ENCODE measurements at regions not wholly inside any gene's neighbourhood (a gene's known extent, or its start where the extent isn't known, plus 50 kb on each side); places are given as distances from the start of the nearest gene placed in this dataset.

- DNase-seq, result no peak
- Mint-ChIP-seq H3K27me3 (no peaks in the 10 kb centered on the region), H3K4me3 (no peak overlapping the region), H3K4me1 (no peaks in the 10 kb centered on the region), H3K27ac (no peak overlapping the region), H3K36me3 (ENCODE audit: low read depth) (no peaks in the 10 kb centered on the region)
- no peaks in the 10 kb centered on the region for H3K9me3 ChIP-seq (ENCODE audit: control insufficient read depth, low read length, poor library complexity, severe bottlenecking)
- ATAC-seq, result no peak
These were observed 444.3 kb upstream of the CDH9 start for GRCh38 chr5:27482663-27483062.

- Mint-ChIP-seq H3K27me3 (no peaks in the 10 kb centered on the region), H3K36me3 (ENCODE audit: low read depth) (no peaks in the 10 kb centered on the region), H3K27ac (no peak overlapping the region), H3K4me1 (no peaks in the 10 kb centered on the region), H3K4me3 (no peak overlapping the region)
- peaks cover 3% of the 10 kb centered on the region for H3K9me3 ChIP-seq (ENCODE audit: control insufficient read depth, low read length, poor library complexity, severe bottlenecking)
- ATAC-seq (no peak), DNase-seq (no peak)
These were observed 441.5 kb upstream of the CDH9 start for GRCh38 chr5:27479859-27480258.

GRCh38 chr5:27477550-27477949 is 439.2 kb upstream of the CDH9 start:
- no peaks in the 10 kb centered on the region for H3K36me3 Mint-ChIP-seq (ENCODE audit: low read depth)
- no peak overlapping the region for H3K4me3 Mint-ChIP-seq
- DNase-seq (no peak), ATAC-seq (no peak)
- no peaks in the 10 kb centered on the region for H3K27me3 Mint-ChIP-seq
- H3K9me3 ChIP-seq (ENCODE audit: control insufficient read depth, low read length, poor library complexity, severe bottlenecking), result peaks cover 3% of the 10 kb centered on the region
- H3K4me1 Mint-ChIP-seq, result no peaks in the 10 kb centered on the region
- H3K27ac Mint-ChIP-seq, result no peak overlapping the region

GRCh38 chr5:27476356-27476988 is 438.1 kb upstream of the CDH9 start:
- peaks cover 3% of the 10 kb centered on the region for H3K9me3 ChIP-seq (ENCODE audit: control insufficient read depth, low read length, poor library complexity, severe bottlenecking)
- Mint-ChIP-seq H3K4me3 (no peak overlapping the region), H3K4me1 (no peaks in the 10 kb centered on the region), H3K27me3 (no peaks in the 10 kb centered on the region), H3K27ac (no peak overlapping the region), H3K36me3 (ENCODE audit: low read depth) (no peaks in the 10 kb centered on the region)
- ATAC-seq (no peak), DNase-seq (no peak)

- H3K9me3 ChIP-seq (ENCODE audit: control insufficient read depth, low read length, poor library complexity, severe bottlenecking), result peaks cover 3% of the 10 kb centered on the region
- H3K4me1 Mint-ChIP-seq, result no peaks in the 10 kb centered on the region
- no peak overlapping the region for H3K4me3 Mint-ChIP-seq
These were observed 436.7 kb upstream of the CDH9 start for GRCh38 chr5:27475063-27475462.

GRCh38 chr5:27474395-27474794 is 436.0 kb upstream of the CDH9 start:
- Mint-ChIP-seq H3K27ac (no peak overlapping the region), H3K36me3 (ENCODE audit: low read depth) (no peaks in the 10 kb centered on the region), H3K4me3 (no peak overlapping the region), H3K27me3 (no peaks in the 10 kb centered on the region), H3K4me1 (no peaks in the 10 kb centered on the region)
- ATAC-seq, result no peak
- no peak for DNase-seq
- peaks cover 3% of the 10 kb centered on the region for H3K9me3 ChIP-seq (ENCODE audit: control insufficient read depth, low read length, poor library complexity, severe bottlenecking)

More at GRCh38 chr5:27475063-27475462, 436.7 kb upstream of the CDH9 start:
- Mint-ChIP-seq H3K27ac (no peak overlapping the region), H3K27me3 (no peaks in the 10 kb centered on the region), H3K36me3 (ENCODE audit: low read depth) (no peaks in the 10 kb centered on the region)
- DNase-seq (no peak), ATAC-seq (no peak)

GRCh38 chr5:27474047-27474309 is 435.6 kb upstream of the CDH9 start:
- H3K27me3 Mint-ChIP-seq, result no peaks in the 10 kb centered on the region
- peaks cover 3% of the 10 kb centered on the region for H3K9me3 ChIP-seq (ENCODE audit: control insufficient read depth, low read length, poor library complexity, severe bottlenecking)
- ATAC-seq (no peak), DNase-seq (no peak)
- no peak overlapping the region for H3K4me3 Mint-ChIP-seq
- H3K36me3 Mint-ChIP-seq (ENCODE audit: low read depth), result no peaks in the 10 kb centered on the region
- H3K4me1 Mint-ChIP-seq, result no peaks in the 10 kb centered on the region
- H3K27ac Mint-ChIP-seq, result no peak overlapping the region

- Mint-ChIP-seq H3K27ac (no peak overlapping the region), H3K4me1 (no peaks in the 10 kb centered on the region), H3K36me3 (ENCODE audit: low read depth) (no peaks in the 10 kb centered on the region), H3K27me3 (no peaks in the 10 kb centered on the region), H3K4me3 (no peak overlapping the region)
- ATAC-seq (no peak), DNase-seq (no peak)
- peaks cover 3% of the 10 kb centered on the region for H3K9me3 ChIP-seq (ENCODE audit: control insufficient read depth, low read length, poor library complexity, severe bottlenecking)
These were observed 435.1 kb upstream of the CDH9 start for GRCh38 chr5:27473307-27474046.

- Mint-ChIP-seq H3K4me3 (no peak overlapping the region), H3K4me1 (no peaks in the 10 kb centered on the region), H3K36me3 (ENCODE audit: low read depth) (no peaks in the 10 kb centered on the region), H3K27ac (no peak overlapping the region), H3K27me3 (no peaks in the 10 kb centered on the region)
- peaks cover 3% of the 10 kb centered on the region for H3K9me3 ChIP-seq (ENCODE audit: control insufficient read depth, low read length, poor library complexity, severe bottlenecking)
- ATAC-seq (no peak), DNase-seq (no peak)
These were observed 434.5 kb upstream of the CDH9 start for GRCh38 chr5:27472871-27473270.

GRCh38 chr5:27472000-27472763 is 433.8 kb upstream of the CDH9 start:
- no peaks in the 10 kb centered on the region for H3K36me3 Mint-ChIP-seq (ENCODE audit: low read depth)
- H3K4me3 Mint-ChIP-seq, result no peak overlapping the region
- peaks cover 3% of the 10 kb centered on the region for H3K9me3 ChIP-seq (ENCODE audit: control insufficient read depth, low read length, poor library complexity, severe bottlenecking)
- no peaks in the 10 kb centered on the region for H3K4me1 Mint-ChIP-seq
- DNase-seq, result no peak
- H3K27me3 Mint-ChIP-seq, result no peaks in the 10 kb centered on the region
- ATAC-seq, result no peak
- H3K27ac Mint-ChIP-seq, result no peak overlapping the region

GRCh38 chr5:27466959-27467358 is 428.6 kb upstream of the CDH9 start:
- H3K9me3 ChIP-seq (ENCODE audit: control insufficient read depth, low read length, poor library complexity, severe bottlenecking), result no peaks in the 10 kb centered on the region
- no peak overlapping the region for H3K27ac Mint-ChIP-seq
- no peak for ATAC-seq
- H3K36me3 Mint-ChIP-seq (ENCODE audit: low read depth), result no peaks in the 10 kb centered on the region
- H3K27me3 Mint-ChIP-seq, result no peaks in the 10 kb centered on the region
- H3K4me3 Mint-ChIP-seq, result no peak overlapping the region
- no peak for DNase-seq
- H3K4me1 Mint-ChIP-seq, result no peaks in the 10 kb centered on the region

GRCh38 chr5:27465140-27465539 is 426.8 kb upstream of the CDH9 start:
- Mint-ChIP-seq H3K4me1 (no peaks in the 10 kb centered on the region), H3K36me3 (ENCODE audit: low read depth) (no peaks in the 10 kb centered on the region), H3K27me3 (no peaks in the 10 kb centered on the region), H3K27ac (no peak overlapping the region), H3K4me3 (no peak overlapping the region)
- no peak for DNase-seq
- no peak for ATAC-seq
- H3K9me3 ChIP-seq (ENCODE audit: control insufficient read depth, low read length, poor library complexity, severe bottlenecking), result no peaks in the 10 kb centered on the region

- ATAC-seq, result no peak
- no peak overlapping the region for H3K27ac Mint-ChIP-seq
- no peak overlapping the region for H3K4me3 Mint-ChIP-seq
- H3K27me3 Mint-ChIP-seq, result no peaks in the 10 kb centered on the region
- no peaks in the 10 kb centered on the region for H3K36me3 Mint-ChIP-seq (ENCODE audit: low read depth)
- no peak for DNase-seq
- no peaks in the 10 kb centered on the region for H3K4me1 Mint-ChIP-seq
- H3K9me3 ChIP-seq (ENCODE audit: control insufficient read depth, low read length, poor library complexity, severe bottlenecking), result no peaks in the 10 kb centered on the region
These were observed 425.2 kb upstream of the CDH9 start for GRCh38 chr5:27463446-27464149.
